RWPE1 (cell line): ENCODE measurements at regions not wholly inside any gene's neighbourhood (a gene's known extent, or its start where the extent isn't known, plus 50 kb on each side); places are given as distances from the start of the nearest gene placed in this dataset.

Experiments
- CTCF ChIA-PET: fragments of 350-600 bp; sonication (Branson Sonifier 250); formaldehyde crosslinking; extraction: SDS; loops from one replicate; lab custom pipeline; 2021; lab: Yijun Ruan, JAX
- POLR2A ChIA-PET: fragments of 400-600 bp; formaldehyde crosslinking; extraction: SDS; loops from one replicate; lab custom pipeline; 2020; ENCODE audit warnings: antibody characterized with exemption; ENCODE audit not compliant: low non-redundant PET; lab: Yijun Ruan, JAX
- DNase-seq: peaks from one replicate; pipeline ENCODE4 v3.0.0; 2012; ENCODE audit warnings: low spot score
- H3K27ac ChIP-seq: fragments of 450-650 bp; 2 replicates; pipeline ENCODE4 v1.5.1; 2017
- CTCF ChIP-seq: fragments of 450-650 bp; conservative IDR thresholded peaks from 2 replicates; pipeline ENCODE4 v1.5.1; 2017; ENCODE audit warnings: low read depth, mild to moderate bottlenecking

- ChIA-PET POLR2A (no interaction called here), CTCF (no interaction called here)
- no peak overlapping the region for H3K27ac ChIP-seq
- no peak for TF ChIP-seq CTCF
- DNase-seq = no peak
Measured at GRCh38 chr14:28870033-28870564, 103.5 kb downstream of the FOXG1 start.

GRCh38 chr14:28875934-28876571, 109.5 kb downstream of the FOXG1 start:
- H3K27ac ChIP-seq = no peak overlapping the region
- DNase-seq = no peak
- POLR2A ChIA-PET = no interaction called here
- no peak for TF ChIP-seq CTCF
- CTCF ChIA-PET = no interaction called here

- no peak overlapping the region for H3K27ac ChIP-seq
- no peak for TF ChIP-seq CTCF
- ChIA-PET CTCF (no interaction called here), POLR2A (no interaction called here)
- DNase-seq = no peak
Measured at GRCh38 chr14:28876572-28876945, 110.0 kb downstream of the FOXG1 start.

- DNase-seq = no peak
- ChIA-PET POLR2A (no interaction called here), CTCF (no interaction called here)
- H3K27ac ChIP-seq = no peak overlapping the region
- TF ChIP-seq CTCF = no peak
Measured at GRCh38 chr14:28877923-28878322, 111.3 kb downstream of the FOXG1 start.

GRCh38 chr14:28879573-28879996, 113.0 kb downstream of the FOXG1 start:
- CTCF ChIA-PET = interaction anchor here (1.0 kb wide), 1 partner anchor 122 kb away, joined by 4 read pairs; no protein-coding TSS in a partner anchor
- no peak overlapping the region for H3K27ac ChIP-seq
- no peak for TF ChIP-seq CTCF
- POLR2A ChIA-PET = no interaction called here
- no peak for DNase-seq

GRCh38 chr14:28886940-28887339, 120.4 kb downstream of the FOXG1 start:
- ChIA-PET POLR2A (no interaction called here), CTCF (no interaction called here)
- DNase-seq = no peak
- H3K27ac ChIP-seq = no peak overlapping the region
- TF ChIP-seq CTCF = no peak
